ENCODE measurements at regions not wholly inside any gene's neighbourhood (a gene's known extent, or its start where the extent isn't known, plus 50 kb on each side); places are given as distances from the start of the nearest gene placed in this dataset.

GRCh38 chr12:24555730-24556129 is 393.2 kb downstream of the BCAT1 start:
- no peaks in the 10 kb centered on the region for H3F3A ChIP-seq (ENCODE audit: insufficient read depth, low read length)
- TF ChIP-seq CTCF (IDR thresholded peaks at IDR 0.05; ENCODE audit: low read length) (no peak), EZH2 (IDR thresholded peaks at IDR 0.05; ENCODE audit: borderline replicate concordance, low read length) (no peak)

GRCh38 chr12:24554612-24555295 is 394.1 kb downstream of the BCAT1 start:
- no peak overlapping the region for H3K9ac ChIP-seq (ENCODE audit: low read length)
- H3F3A ChIP-seq (ENCODE audit: insufficient read depth, low read length): no peaks in the 10 kb centered on the region
- no peaks in the 10 kb centered on the region for H3K9me2 ChIP-seq (ENCODE audit: low read depth, low read length)
- H3K9me3 ChIP-seq (ENCODE audit: low read length): no peaks in the 10 kb centered on the region
- no peak overlapping the region for H3K4me3 ChIP-seq (ENCODE audit: low read depth, low read length, poor library complexity, severe bottlenecking)
- H3K79me2 ChIP-seq (ENCODE audit: insufficient read depth, low read length): no peaks in the 10 kb centered on the region
- no peak for TF ChIP-seq EZH2 (IDR thresholded peaks at IDR 0.05; ENCODE audit: borderline replicate concordance, low read length)
- no peaks in the 10 kb centered on the region for H3K36me3 ChIP-seq (ENCODE audit: insufficient read depth, low read length)
- no peaks in the 10 kb centered on the region for H3K27me3 ChIP-seq (ENCODE audit: insufficient read depth, low read length)
- no peak overlapping the region for H2AFZ ChIP-seq (ENCODE audit: low read length)
- no peak overlapping the region for H3K27ac ChIP-seq (ENCODE audit: low read depth, low read length, poor library complexity, severe bottlenecking)
- H4K20me1 ChIP-seq (ENCODE audit: insufficient read depth, low read length): no peaks in the 10 kb centered on the region
- H3K4me1 ChIP-seq (ENCODE audit: insufficient read depth, low read length, severe bottlenecking): no peaks in the 10 kb centered on the region
- no peak overlapping the region for H3K4me2 ChIP-seq (ENCODE audit: low read length)

More at GRCh38 chr12:24555730-24556129, 393.2 kb downstream of the BCAT1 start:
- Histone ChIP-seq H3K27ac (ENCODE audit: low read depth, low read length, poor library complexity, severe bottlenecking) (no peak overlapping the region), H3K36me3 (ENCODE audit: insufficient read depth, low read length) (no peaks in the 10 kb centered on the region), H4K20me1 (ENCODE audit: insufficient read depth, low read length) (no peaks in the 10 kb centered on the region), H3K4me1 (ENCODE audit: insufficient read depth, low read length, severe bottlenecking) (no peaks in the 10 kb centered on the region), H2AFZ (ENCODE audit: low read length) (no peak overlapping the region), H3K4me2 (ENCODE audit: low read length) (no peak overlapping the region), H3K9ac (ENCODE audit: low read length) (no peak overlapping the region), H3K9me3 (ENCODE audit: low read length) (no peaks in the 10 kb centered on the region), H3K27me3 (ENCODE audit: insufficient read depth, low read length) (no peaks in the 10 kb centered on the region), H3K4me3 (ENCODE audit: low read depth, low read length, poor library complexity, severe bottlenecking) (no peak overlapping the region), H3K79me2 (ENCODE audit: insufficient read depth, low read length) (no peaks in the 10 kb centered on the region), H3K9me2 (ENCODE audit: low read depth, low read length) (no peaks in the 10 kb centered on the region)

GRCh38 chr12:24553259-24553658 is 395.6 kb downstream of the BCAT1 start:
- Histone ChIP-seq H3K9me2 (ENCODE audit: low read depth, low read length) (no peaks in the 10 kb centered on the region), H3K4me1 (ENCODE audit: insufficient read depth, low read length, severe bottlenecking) (no peaks in the 10 kb centered on the region), H3K9ac (ENCODE audit: low read length) (no peak overlapping the region), H3K4me2 (ENCODE audit: low read length) (no peak overlapping the region), H3K36me3 (ENCODE audit: insufficient read depth, low read length) (no peaks in the 10 kb centered on the region), H3K79me2 (ENCODE audit: insufficient read depth, low read length) (no peaks in the 10 kb centered on the region), H3K27me3 (ENCODE audit: insufficient read depth, low read length) (no peaks in the 10 kb centered on the region), H3K27ac (ENCODE audit: low read depth, low read length, poor library complexity, severe bottlenecking) (no peak overlapping the region), H2AFZ (ENCODE audit: low read length) (no peak overlapping the region), H3K4me3 (ENCODE audit: low read depth, low read length, poor library complexity, severe bottlenecking) (no peak overlapping the region), H3K9me3 (ENCODE audit: low read length) (no peaks in the 10 kb centered on the region), H3F3A (ENCODE audit: insufficient read depth, low read length) (no peaks in the 10 kb centered on the region), H4K20me1 (ENCODE audit: insufficient read depth, low read length) (no peaks in the 10 kb centered on the region)
- TF ChIP-seq CTCF (IDR thresholded peaks at IDR 0.05; ENCODE audit: low read length) (no peak), EZH2 (IDR thresholded peaks at IDR 0.05; ENCODE audit: borderline replicate concordance, low read length) (no peak)
